B cell (primary cell): ENCODE measurements at regions not wholly inside any gene's neighbourhood (a gene's known extent, or its start where the extent isn't known, plus 50 kb on each side); places are given as distances from the start of the nearest gene placed in this dataset.

Source experiments
- CTCF ChIP-seq: fragments of 200-600 bp; IDR thresholded peaks from one replicate; pipeline ENCODE4 v1.8.0; 2022; ENCODE audit warnings: antibody characterized with exemption, mild to moderate bottlenecking
- EZH2 ChIP-seq: IDR thresholded peaks from 2 replicates; pipeline ENCODE4 v1.6.1; 2012; ENCODE audit warnings: borderline replicate concordance, low read depth, mild to moderate bottlenecking, moderate library complexity, low read length; ENCODE audit not compliant: insufficient read depth, poor library complexity, severe bottlenecking

- TF ChIP-seq CTCF (no peak), EZH2 (no peak)
These were observed 66.0 kb downstream of the XCL2 start for GRCh38 chr1:168477792-168478191.
